ENCODE measurements at regions not wholly inside any gene's neighbourhood (a gene's known extent, or its start where the extent isn't known, plus 50 kb on each side); places are given as distances from the start of the nearest gene placed in this dataset.

DNA sequence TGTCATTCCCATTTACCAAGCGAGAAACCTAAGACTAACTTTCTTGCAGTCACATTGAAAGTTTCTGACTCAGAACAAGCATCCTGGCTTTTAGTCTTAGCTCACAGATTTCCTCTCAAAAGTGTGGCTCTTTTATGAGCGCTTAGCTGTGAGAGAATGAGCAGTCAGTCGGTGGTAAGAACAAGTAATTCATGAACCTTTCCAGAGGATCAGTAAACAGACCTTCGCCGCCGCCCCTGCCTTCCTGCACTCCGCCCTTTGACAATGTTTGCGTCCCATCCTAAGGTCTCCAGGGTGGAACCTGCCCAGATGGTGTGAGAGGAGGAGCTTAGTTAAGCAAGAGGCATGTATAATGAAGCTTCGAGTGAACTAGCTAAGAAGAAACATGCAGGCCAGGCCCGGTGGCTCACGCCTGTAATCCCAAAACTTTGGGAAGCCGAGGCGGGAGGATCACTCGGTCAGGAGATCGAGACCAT lies 142.4 kb downstream of the GLUL start (continued):
- TF ChIP-seq, protein P1, sequence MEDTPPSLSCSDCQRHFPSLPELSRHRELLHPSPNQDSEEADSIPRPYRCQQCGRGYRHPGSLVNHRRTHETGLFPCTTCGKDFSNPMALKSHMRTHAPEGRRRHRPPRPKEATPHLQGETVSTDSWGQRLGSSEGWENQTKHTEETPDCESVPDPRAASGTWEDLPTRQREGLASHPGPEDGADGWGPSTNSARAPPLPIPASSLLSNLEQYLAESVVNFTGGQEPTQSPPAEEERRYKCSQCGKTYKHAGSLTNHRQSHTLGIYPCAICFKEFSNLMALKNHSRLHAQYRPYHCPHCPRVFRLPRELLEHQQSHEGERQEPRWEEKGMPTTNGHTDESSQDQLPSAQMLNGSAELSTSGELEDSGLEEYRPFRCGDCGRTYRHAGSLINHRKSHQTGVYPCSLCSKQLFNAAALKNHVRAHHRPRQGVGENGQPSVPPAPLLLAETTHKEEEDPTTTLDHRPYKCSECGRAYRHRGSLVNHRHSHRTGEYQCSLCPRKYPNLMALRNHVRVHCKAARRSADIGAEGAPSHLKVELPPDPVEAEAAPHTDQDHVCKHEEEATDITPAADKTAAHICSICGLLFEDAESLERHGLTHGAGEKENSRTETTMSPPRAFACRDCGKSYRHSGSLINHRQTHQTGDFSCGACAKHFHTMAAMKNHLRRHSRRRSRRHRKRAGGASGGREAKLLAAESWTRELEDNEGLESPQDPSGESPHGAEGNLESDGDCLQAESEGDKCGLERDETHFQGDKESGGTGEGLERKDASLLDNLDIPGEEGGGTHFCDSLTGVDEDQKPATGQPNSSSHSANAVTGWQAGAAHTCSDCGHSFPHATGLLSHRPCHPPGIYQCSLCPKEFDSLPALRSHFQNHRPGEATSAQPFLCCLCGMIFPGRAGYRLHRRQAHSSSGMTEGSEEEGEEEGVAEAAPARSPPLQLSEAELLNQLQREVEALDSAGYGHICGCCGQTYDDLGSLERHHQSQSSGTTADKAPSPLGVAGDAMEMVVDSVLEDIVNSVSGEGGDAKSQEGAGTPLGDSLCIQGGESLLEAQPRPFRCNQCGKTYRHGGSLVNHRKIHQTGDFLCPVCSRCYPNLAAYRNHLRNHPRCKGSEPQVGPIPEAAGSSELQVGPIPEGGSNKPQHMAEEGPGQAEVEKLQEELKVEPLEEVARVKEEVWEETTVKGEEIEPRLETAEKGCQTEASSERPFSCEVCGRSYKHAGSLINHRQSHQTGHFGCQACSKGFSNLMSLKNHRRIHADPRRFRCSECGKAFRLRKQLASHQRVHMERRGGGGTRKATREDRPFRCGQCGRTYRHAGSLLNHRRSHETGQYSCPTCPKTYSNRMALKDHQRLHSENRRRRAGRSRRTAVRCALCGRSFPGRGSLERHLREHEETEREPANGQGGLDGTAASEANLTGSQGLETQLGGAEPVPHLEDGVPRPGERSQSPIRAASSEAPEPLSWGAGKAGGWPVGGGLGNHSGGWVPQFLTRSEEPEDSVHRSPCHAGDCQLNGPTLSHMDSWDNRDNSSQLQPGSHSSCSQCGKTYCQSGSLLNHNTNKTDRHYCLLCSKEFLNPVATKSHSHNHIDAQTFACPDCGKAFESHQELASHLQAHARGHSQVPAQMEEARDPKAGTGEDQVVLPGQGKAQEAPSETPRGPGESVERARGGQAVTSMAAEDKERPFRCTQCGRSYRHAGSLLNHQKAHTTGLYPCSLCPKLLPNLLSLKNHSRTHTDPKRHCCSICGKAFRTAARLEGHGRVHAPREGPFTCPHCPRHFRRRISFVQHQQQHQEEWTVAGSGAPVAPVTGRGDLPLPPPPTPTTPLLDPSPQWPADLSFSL (CRISPR knock-in tag; IDR thresholded peaks at IDR 0.05), result no peak
- TF ChIP-seq GABPB1 (CRISPR knock-in tag; IDR thresholded peaks at IDR 0.05) (no peak), ZNF564 (CRISPR knock-in tag; IDR thresholded peaks at IDR 0.05) (no peak), ZNF746 (CRISPR knock-in tag; IDR thresholded peaks at IDR 0.05) (no peak), ZBTB42 (CRISPR knock-in tag; IDR thresholded peaks at IDR 0.05) (no peak), CHD2 (IDR thresholded peaks at IDR 0.05; ENCODE audit: low read depth, low read length) (no peak), ZNF230 (CRISPR knock-in tag; IDR thresholded peaks at IDR 0.05) (no peak), XRCC5 (optimal IDR thresholded peaks at IDR 0.05; ENCODE audit: low read length) (peak; percentile 41), ZNF333 (CRISPR knock-in tag; IDR thresholded peaks at IDR 0.05; ENCODE audit: borderline replicate concordance) (no peak), ZNF674 (CRISPR knock-in tag; IDR thresholded peaks at IDR 0.05; ENCODE audit: low read depth) (no peak)
- TF ChIP-seq, protein P2, sequence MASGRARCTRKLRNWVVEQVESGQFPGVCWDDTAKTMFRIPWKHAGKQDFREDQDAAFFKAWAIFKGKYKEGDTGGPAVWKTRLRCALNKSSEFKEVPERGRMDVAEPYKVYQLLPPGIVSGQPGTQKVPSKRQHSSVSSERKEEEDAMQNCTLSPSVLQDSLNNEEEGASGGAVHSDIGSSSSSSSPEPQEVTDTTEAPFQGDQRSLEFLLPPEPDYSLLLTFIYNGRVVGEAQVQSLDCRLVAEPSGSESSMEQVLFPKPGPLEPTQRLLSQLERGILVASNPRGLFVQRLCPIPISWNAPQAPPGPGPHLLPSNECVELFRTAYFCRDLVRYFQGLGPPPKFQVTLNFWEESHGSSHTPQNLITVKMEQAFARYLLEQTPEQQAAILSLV (CRISPR knock-in tag; IDR thresholded peaks at IDR 0.05; ENCODE audit: borderline replicate concordance), result no peak
- TF ChIP-seq, protein P3, sequence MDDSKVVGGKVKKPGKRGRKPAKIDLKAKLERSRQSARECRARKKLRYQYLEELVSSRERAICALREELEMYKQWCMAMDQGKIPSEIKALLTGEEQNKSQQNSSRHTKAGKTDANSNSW (CRISPR knock-in tag; IDR thresholded peaks at IDR 0.05; ENCODE audit: borderline replicate concordance), result no peak
- TF ChIP-seq, protein P4, sequence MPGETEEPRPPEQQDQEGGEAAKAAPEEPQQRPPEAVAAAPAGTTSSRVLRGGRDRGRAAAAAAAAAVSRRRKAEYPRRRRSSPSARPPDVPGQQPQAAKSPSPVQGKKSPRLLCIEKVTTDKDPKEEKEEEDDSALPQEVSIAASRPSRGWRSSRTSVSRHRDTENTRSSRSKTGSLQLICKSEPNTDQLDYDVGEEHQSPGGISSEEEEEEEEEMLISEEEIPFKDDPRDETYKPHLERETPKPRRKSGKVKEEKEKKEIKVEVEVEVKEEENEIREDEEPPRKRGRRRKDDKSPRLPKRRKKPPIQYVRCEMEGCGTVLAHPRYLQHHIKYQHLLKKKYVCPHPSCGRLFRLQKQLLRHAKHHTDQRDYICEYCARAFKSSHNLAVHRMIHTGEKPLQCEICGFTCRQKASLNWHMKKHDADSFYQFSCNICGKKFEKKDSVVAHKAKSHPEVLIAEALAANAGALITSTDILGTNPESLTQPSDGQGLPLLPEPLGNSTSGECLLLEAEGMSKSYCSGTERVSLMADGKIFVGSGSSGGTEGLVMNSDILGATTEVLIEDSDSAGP (CRISPR knock-in tag; IDR thresholded peaks at IDR 0.05; ENCODE audit: borderline replicate concordance), result peak; percentile 43
- TF ChIP-seq, protein P5, sequence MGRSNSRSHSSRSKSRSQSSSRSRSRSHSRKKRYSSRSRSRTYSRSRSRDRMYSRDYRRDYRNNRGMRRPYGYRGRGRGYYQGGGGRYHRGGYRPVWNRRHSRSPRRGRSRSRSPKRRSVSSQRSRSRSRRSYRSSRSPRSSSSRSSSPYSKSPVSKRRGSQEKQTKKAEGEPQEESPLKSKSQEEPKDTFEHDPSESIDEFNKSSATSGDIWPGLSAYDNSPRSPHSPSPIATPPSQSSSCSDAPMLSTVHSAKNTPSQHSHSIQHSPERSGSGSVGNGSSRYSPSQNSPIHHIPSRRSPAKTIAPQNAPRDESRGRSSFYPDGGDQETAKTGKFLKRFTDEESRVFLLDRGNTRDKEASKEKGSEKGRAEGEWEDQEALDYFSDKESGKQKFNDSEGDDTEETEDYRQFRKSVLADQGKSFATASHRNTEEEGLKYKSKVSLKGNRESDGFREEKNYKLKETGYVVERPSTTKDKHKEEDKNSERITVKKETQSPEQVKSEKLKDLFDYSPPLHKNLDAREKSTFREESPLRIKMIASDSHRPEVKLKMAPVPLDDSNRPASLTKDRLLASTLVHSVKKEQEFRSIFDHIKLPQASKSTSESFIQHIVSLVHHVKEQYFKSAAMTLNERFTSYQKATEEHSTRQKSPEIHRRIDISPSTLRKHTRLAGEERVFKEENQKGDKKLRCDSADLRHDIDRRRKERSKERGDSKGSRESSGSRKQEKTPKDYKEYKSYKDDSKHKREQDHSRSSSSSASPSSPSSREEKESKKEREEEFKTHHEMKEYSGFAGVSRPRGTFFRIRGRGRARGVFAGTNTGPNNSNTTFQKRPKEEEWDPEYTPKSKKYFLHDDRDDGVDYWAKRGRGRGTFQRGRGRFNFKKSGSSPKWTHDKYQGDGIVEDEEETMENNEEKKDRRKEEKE (IDR thresholded peaks at IDR 0.05), result no peak
